Endothelial cell of umbilical vein (primary cell): ENCODE measurements at regions not wholly inside any gene's neighbourhood (a gene's known extent, or its start where the extent isn't known, plus 50 kb on each side); places are given as distances from the start of the nearest gene placed in this dataset.

ENCODE experiments used
- BruUV-seq: library from RNA; stranded (reverse); fragments of 400-500 nt; replicated peaks from 2 replicates; lab custom pipeline; 2021; lab: Mats Ljungman, UMichigan
- CTCF ChIA-PET: fragments of 300-600, 350-600 bp; sonication (Branson Sonifier 250); formaldehyde crosslinking; loops from one replicate; lab custom pipeline; 2021; ENCODE audit warnings: antibody characterized with exemption, inconsistent platforms; lab: Charles Lee
- POLR2A ChIA-PET: fragments of 300-600, 350-600 bp; sonication (Branson Sonifier 250); formaldehyde crosslinking; loops from one replicate; lab custom pipeline; 2021; ENCODE audit warnings: antibody characterized with exemption, inconsistent platforms; lab: Charles Lee
- DNase-seq: peaks from one replicate; pipeline ENCODE4 v3.0.0-alpha.2; 2011; ENCODE audit warnings: low read depth, low spot score
- FAIRE-seq: peaks from 2 replicates; lab custom pipeline; 2011; peaks lifted over from hg19 to GRCh38; lab: Jason Lieb, UNC
- H2AFZ ChIP-seq: 2 replicates; pipeline ENCODE4 v1.6.0; 2012; ENCODE audit warnings: low read depth, low read length, control low read depth, inconsistent platforms
- H3K27ac ChIP-seq: 2 replicates; pipeline ENCODE4 v1.5.1; 2011; ENCODE audit warnings: low read depth, mild to moderate bottlenecking, control low read depth, low read length, moderate library complexity; ENCODE audit not compliant: insufficient read depth
- H3K27me3 ChIP-seq, 2 experiments: 2 replicates each; pipeline versions ENCODE4 v1.6.0 to v1.6.1; 2011; ENCODE audit warnings: low read length in 2 of 2, mixed read lengths in 1 of 2; ENCODE audit not compliant: control insufficient read depth in 2 of 2, insufficient read depth in 2 of 2
- H3K36me3 ChIP-seq, 2 experiments: 2 replicates in 1 of 2; 3 replicates in 1 of 2; pipeline ENCODE4 v1.5.1; 2011; ENCODE audit warnings: low read length in 2 of 2, mild to moderate bottlenecking in 1 of 2, moderate library complexity in 1 of 2; ENCODE audit not compliant: control insufficient read depth in 2 of 2, insufficient read depth in 2 of 2; ENCODE audit errors: extremely low read depth in 1 of 2
- H3K4me1 ChIP-seq: 3 replicates; pipeline ENCODE4 v1.5.1; 2011; ENCODE audit warnings: mild to moderate bottlenecking, low read length; ENCODE audit not compliant: control insufficient read depth, insufficient read depth; ENCODE audit errors: extremely low read depth
- H3K4me2 ChIP-seq: 2 replicates; pipeline ENCODE4 v1.6.1; 2011; ENCODE audit warnings: low read length, control low read depth, mixed read lengths; ENCODE audit not compliant: insufficient read depth
- H3K4me3 ChIP-seq, 3 experiments: fragments of 200-600 bp in 1 of 3; sonication (generic), shearing (Covaris generic) in 1 of 3; replicated peaks in 1 of 3; 2 replicates each; pipeline ENCODE4 v1.5.1; 2011 to 2016; ENCODE audit warnings: control low read depth in 3 of 3, low read length in 3 of 3, mild to moderate bottlenecking in 2 of 3, inconsistent platforms in 1 of 3, low read depth in 1 of 3, moderate library complexity in 1 of 3; ENCODE audit not compliant: insufficient read depth in 1 of 3
- H3K79me2 ChIP-seq: 2 replicates; pipeline ENCODE4 v1.6.0; 2012; ENCODE audit warnings: low read length, inconsistent platforms; ENCODE audit not compliant: control insufficient read depth, insufficient read depth
- H3K9ac ChIP-seq: replicated peaks from 2 replicates; pipeline ENCODE3; 2011; ENCODE audit warnings: low read length, control low read depth; ENCODE audit not compliant: insufficient read depth; ENCODE audit errors: extremely low read depth
- H3K9me1 ChIP-seq: replicated peaks from 3 replicates; pipeline ENCODE4 v1.6.0; 2011; ENCODE audit warnings: mild to moderate bottlenecking, low read length; ENCODE audit not compliant: control insufficient read depth, insufficient read depth; ENCODE audit errors: extremely low read depth
- H3K9me3 ChIP-seq: replicated peaks from 2 replicates; pipeline ENCODE4 v1.5.1; 2012; ENCODE audit warnings: low read length, inconsistent platforms; ENCODE audit not compliant: control insufficient read depth, insufficient read depth
- H4K20me1 ChIP-seq: replicated peaks from 2 replicates; pipeline ENCODE3; 2011; ENCODE audit warnings: mild to moderate bottlenecking, low read length; ENCODE audit not compliant: control insufficient read depth, insufficient read depth; ENCODE audit errors: extremely low read depth
- EZH2 ChIP-seq: IDR thresholded peaks from 2 replicates; pipeline ENCODE4 v1.6.1; 2012; ENCODE audit warnings: borderline replicate concordance, low read depth, mild to moderate bottlenecking, moderate library complexity, low read length, inconsistent platforms; ENCODE audit not compliant: severe bottlenecking
- FOS ChIP-seq: IDR thresholded peaks from 2 replicates; pipeline ENCODE4 v1.6.1; 2011; ENCODE audit warnings: mild to moderate bottlenecking, low read length, moderate library complexity, borderline replicate concordance; ENCODE audit not compliant: insufficient read depth
- GATA2 ChIP-seq: IDR thresholded peaks from 2 replicates; pipeline ENCODE4 v1.7.0; 2011; ENCODE audit warnings: low read depth, mild to moderate bottlenecking, moderate library complexity, mixed read lengths, low read length; ENCODE audit not compliant: insufficient read length, insufficient read depth
- JUN ChIP-seq: IDR thresholded peaks from 2 replicates; pipeline ENCODE4 v1.6.1; 2011; ENCODE audit warnings: borderline replicate concordance, low read depth; ENCODE audit not compliant: insufficient read length, insufficient read depth
- MYC ChIP-seq: IDR thresholded peaks from one replicate; pipeline ENCODE4 v1.6.1; 2011; ENCODE audit warnings: mild to moderate bottlenecking, low read depth, low read length
- POLR2A ChIP-seq: IDR thresholded peaks from 2 replicates; pipeline ENCODE4 v1.6.1; 2012; ENCODE audit warnings: low read depth, mild to moderate bottlenecking, control low read depth, low read length
- POLR2AphosphoS5 ChIP-seq: IDR thresholded peaks from 2 replicates; pipeline ENCODE4 v1.6.1; 2012; ENCODE audit warnings: low read depth, mild to moderate bottlenecking, control low read depth, low read length, moderate library complexity; ENCODE audit not compliant: insufficient read depth
- dilution Hi-C: fragments of 300-500 bp; cut with MboI; formaldehyde crosslinking; loops from one replicate; pipeline ENCODE4 v1.15.0; 2019; ENCODE audit warnings: low sequenced_read_pairs; ENCODE audit not compliant: extremely low pct_ligation_motif_present
- intact Hi-C: fragments of 100-400 bp; cut with micrococcal nuclease; formaldehyde crosslinking; loops from one replicate; pipeline ENCODE4 v1.10.0; 2022
- TF ChIP-seq, protein P1 (sequence below), 2 donors: IDR thresholded peaks; 1 replicate in 1 of 2; 2 replicates in 1 of 2; pipeline ENCODE4 v1.5.1; 2011; ENCODE audit warnings: low read length in 2 of 2, mild to moderate bottlenecking in 2 of 2, moderate library complexity in 2 of 2, control low read depth in 1 of 2, inconsistent platforms in 1 of 2, low read depth in 1 of 2; ENCODE audit not compliant: insufficient read depth in 1 of 2; ENCODE audit errors: extremely low read depth in 1 of 2
- TF ChIP-seq, protein P2 (sequence below): IDR thresholded peaks from 2 replicates; pipeline ENCODE4 v1.6.1; 2011; ENCODE audit not compliant: insufficient read depth, insufficient read length

DNA sequence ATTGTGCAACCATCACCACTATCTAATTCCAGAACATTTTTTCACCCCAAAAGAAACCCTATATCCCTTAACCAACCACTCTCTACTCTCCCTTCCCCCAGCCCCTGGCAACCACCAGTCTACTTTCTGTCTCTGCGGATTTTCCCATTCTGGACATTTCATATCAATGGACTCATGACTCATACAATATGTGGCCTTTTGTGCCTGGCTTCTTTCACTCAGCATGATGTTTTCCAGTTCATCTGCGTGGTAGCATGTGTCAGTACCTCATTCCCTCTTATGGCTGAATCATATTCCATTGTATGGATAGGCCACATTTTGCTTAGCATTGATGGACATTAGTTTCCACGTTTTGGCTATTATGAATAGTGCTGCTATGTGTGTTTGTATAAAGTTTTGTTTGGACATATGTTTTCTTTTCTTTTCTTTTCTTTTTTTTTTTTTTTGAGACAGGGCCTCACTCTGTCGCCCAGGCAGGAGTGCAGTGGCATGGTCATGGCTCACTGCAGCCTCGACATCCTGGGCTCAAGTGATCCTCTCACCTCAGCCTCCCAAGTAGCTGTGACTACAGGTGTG is 335.4 kb downstream of the BCOR start:
- no TSS peak for BruUV-seq
- Histone ChIP-seq H3K79me2 (no peaks in the 10 kb centered on the region), H3K27me3 (no peaks in the 10 kb centered on the region), H3K9me1 (no peaks in the 10 kb centered on the region), H3K27ac (peak overlapping the region; percentile 37), H3K9ac (no peak overlapping the region), H3K36me3 (no peaks in the 10 kb centered on the region), H2AFZ (no peak overlapping the region), H3K4me3 (no peak overlapping the region), H3K4me1 (peaks cover 42% of the 10 kb centered on the region), H3K4me2 (no peak overlapping the region), H4K20me1 (no peaks in the 10 kb centered on the region), H3K9me3 (no peaks in the 10 kb centered on the region)
- peak; percentile 97 for FAIRE-seq
- TF ChIP-seq JUN = peak; percentile 68
- TF ChIP-seq FOS = peak; percentile 39
- no peak for TF ChIP-seq GATA2
- peak; percentile 74 for DNase-seq
- dilution Hi-C loops (no loop called here), intact Hi-C loops (loop anchor here (5.0 kb wide), 1 partner anchor 145 kb away; no protein-coding TSS in a partner anchor)
- POLR2A ChIA-PET = no interaction called here
- CTCF ChIA-PET = no interaction called here

DNA sequence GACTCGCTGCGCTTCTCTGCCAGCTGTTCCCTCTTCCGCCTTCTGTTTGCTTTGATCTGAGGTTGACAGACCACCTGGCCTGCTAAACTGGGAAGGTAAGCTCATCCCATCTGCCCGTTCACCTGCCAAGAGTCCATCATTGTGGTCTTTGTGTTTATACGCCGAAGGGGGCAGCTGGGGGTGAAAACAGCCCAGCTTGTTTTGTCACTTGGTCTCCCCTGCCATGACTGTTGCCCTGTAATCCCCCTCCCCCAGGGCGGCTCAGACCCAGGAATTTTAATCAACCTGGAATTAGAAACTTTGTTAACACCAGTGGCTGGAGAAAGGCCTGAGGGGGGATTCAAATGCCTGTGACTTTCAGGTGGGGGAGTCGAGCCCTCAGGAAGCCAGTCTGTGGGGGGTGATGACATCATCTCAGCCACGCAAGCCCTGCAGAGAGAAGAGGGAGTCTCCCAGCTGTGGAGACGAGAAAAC is 333.3 kb downstream of the BCOR start:
- POLR2A ChIA-PET = no interaction called here
- no peaks in the 10 kb centered on the region for H3K27me3 ChIP-seq
- peaks cover 21% of the 10 kb centered on the region for H3K4me1 ChIP-seq
- no peak for FAIRE-seq
- no peaks in the 10 kb centered on the region for H3K9me1 ChIP-seq
- H3K9ac ChIP-seq = no peak overlapping the region
- TF ChIP-seq FOS = no peak
- TF ChIP-seq JUN = no peak
- TF ChIP-seq GATA2 = no peak
- no peak for TF ChIP-seq POLR2A
- no peak for TF ChIP-seq EZH2
- no peak for TF ChIP-seq POLR2AphosphoS5
- TF ChIP-seq, protein P1, sequence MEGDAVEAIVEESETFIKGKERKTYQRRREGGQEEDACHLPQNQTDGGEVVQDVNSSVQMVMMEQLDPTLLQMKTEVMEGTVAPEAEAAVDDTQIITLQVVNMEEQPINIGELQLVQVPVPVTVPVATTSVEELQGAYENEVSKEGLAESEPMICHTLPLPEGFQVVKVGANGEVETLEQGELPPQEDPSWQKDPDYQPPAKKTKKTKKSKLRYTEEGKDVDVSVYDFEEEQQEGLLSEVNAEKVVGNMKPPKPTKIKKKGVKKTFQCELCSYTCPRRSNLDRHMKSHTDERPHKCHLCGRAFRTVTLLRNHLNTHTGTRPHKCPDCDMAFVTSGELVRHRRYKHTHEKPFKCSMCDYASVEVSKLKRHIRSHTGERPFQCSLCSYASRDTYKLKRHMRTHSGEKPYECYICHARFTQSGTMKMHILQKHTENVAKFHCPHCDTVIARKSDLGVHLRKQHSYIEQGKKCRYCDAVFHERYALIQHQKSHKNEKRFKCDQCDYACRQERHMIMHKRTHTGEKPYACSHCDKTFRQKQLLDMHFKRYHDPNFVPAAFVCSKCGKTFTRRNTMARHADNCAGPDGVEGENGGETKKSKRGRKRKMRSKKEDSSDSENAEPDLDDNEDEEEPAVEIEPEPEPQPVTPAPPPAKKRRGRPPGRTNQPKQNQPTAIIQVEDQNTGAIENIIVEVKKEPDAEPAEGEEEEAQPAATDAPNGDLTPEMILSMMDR (IDR thresholded peaks at IDR 0.05; ENCODE audit: extremely low read depth in 1 of 2, insufficient read depth in 1 of 2, low read depth in 1 of 2, low read length in 2 of 2) = no peak
- no peak for TF ChIP-seq MYC
- TF ChIP-seq, protein P2, sequence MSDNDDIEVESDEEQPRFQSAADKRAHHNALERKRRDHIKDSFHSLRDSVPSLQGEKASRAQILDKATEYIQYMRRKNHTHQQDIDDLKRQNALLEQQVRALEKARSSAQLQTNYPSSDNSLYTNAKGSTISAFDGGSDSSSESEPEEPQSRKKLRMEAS = no peak
- intact Hi-C loops = loop anchor here (5.0 kb wide), 1 partner anchor 143 kb away; no protein-coding TSS in a partner anchor
- no peak for DNase-seq
- H3K4me2 ChIP-seq = no peak overlapping the region
- H4K20me1 ChIP-seq = no peaks in the 10 kb centered on the region
- no peaks in the 10 kb centered on the region for H3K79me2 ChIP-seq
- H3K4me3 ChIP-seq = no peak overlapping the region
- no peak overlapping the region for H3K27ac ChIP-seq
- CTCF ChIA-PET = no interaction called here
- no TSS peak for BruUV-seq
- H2AFZ ChIP-seq = no peak overlapping the region
- no peaks in the 10 kb centered on the region for H3K9me3 ChIP-seq
- no peaks in the 10 kb centered on the region for H3K36me3 ChIP-seq
- dilution Hi-C loops = no loop called here
